HUES64 (cell line): ENCODE measurements at regions not wholly inside any gene's neighbourhood (a gene's known extent, or its start where the extent isn't known, plus 50 kb on each side); places are given as distances from the start of the nearest gene placed in this dataset.

Experiments used
- H3K27ac ChIP-seq: 2 replicates; pipeline ENCODE4 v1.7.0; 2013; ENCODE audit warnings: low read depth, low read length, inconsistent platforms
- H3K27me3 ChIP-seq: 2 replicates; pipeline ENCODE4 v1.6.1; 2013; ENCODE audit warnings: mild to moderate bottlenecking, low read length; ENCODE audit not compliant: insufficient read depth
- H3K36me3 ChIP-seq: 2 replicates; pipeline ENCODE4 v1.6.1; 2013; ENCODE audit warnings: mild to moderate bottlenecking, low read length; ENCODE audit not compliant: insufficient read depth
- H3K4me1 ChIP-seq: 2 replicates; pipeline ENCODE4 v1.6.1; 2013; ENCODE audit warnings: mild to moderate bottlenecking, low read length, moderate library complexity; ENCODE audit not compliant: insufficient read depth
- H3K4me3 ChIP-seq: 2 replicates; pipeline ENCODE4 v1.5.1; 2013; ENCODE audit warnings: mild to moderate bottlenecking, low read length, moderate library complexity
- H3K9ac ChIP-seq: 2 replicates; pipeline ENCODE4 v1.6.1; 2013; ENCODE audit warnings: mild to moderate bottlenecking, low read depth, low read length
- H3K9me3 ChIP-seq: 2 replicates; pipeline ENCODE4 v1.6.1; 2013; ENCODE audit warnings: low read depth, low read length; ENCODE audit not compliant: insufficient read depth
- WGBS: fragments of 150-250, 120-280 bp; methylation state at CpG from one replicate; pipeline ENCODE4 v1.1.7; 2013; ENCODE audit warnings: missing lambda C conversion rate; 5-methylcytosine and 5-hydroxymethylcytosine counted together

- no peak overlapping the region for H3K4me3 ChIP-seq
- no peaks in the 10 kb centered on the region for H3K36me3 ChIP-seq
- H3K4me1 ChIP-seq: peaks cover 12% of the 10 kb centered on the region
- H3K27me3 ChIP-seq: no peaks in the 10 kb centered on the region
- H3K27ac ChIP-seq: no peak overlapping the region
- 90% methylated on average over 9 of the region's 11 CpGs for WGBS
- no peaks in the 10 kb centered on the region for H3K9me3 ChIP-seq
- no peak overlapping the region for H3K9ac ChIP-seq
Observed at GRCh38 chr16:86664522-86665318, 86.4 kb downstream of the FOXL1 start.

DNA sequence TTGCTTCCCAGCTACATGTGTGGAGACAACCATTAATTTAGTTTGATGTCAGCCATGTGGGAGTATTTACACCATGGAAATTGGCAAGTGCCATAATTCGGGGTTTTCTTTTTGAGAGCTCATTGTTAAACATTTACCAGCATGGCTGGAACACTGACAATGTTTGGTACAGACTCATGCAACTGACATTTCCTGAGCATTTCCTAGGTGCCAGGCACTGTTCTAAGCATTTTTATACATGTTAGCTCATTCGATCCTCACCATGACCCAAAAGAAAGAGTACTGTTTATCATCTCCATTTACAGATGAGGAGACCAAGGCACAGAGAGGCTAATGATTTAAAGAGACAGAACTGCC, 86.9 kb downstream of the FOXL1 start:
- no peaks in the 10 kb centered on the region for H3K27me3 ChIP-seq
- no peaks in the 10 kb centered on the region for H3K9me3 ChIP-seq
- 72% methylated on average over 2 of the region's 2 CpGs for WGBS
- H3K4me3 ChIP-seq: no peak overlapping the region
- no peaks in the 10 kb centered on the region for H3K36me3 ChIP-seq
- peaks cover 18% of the 10 kb centered on the region for H3K4me1 ChIP-seq
- H3K9ac ChIP-seq: no peak overlapping the region
- no peak overlapping the region for H3K27ac ChIP-seq

GRCh38 chr16:86665929-86666328, 87.6 kb downstream of the FOXL1 start:
- no peak overlapping the region for H3K4me3 ChIP-seq
- WGBS: 97% methylated on average over 3 of the region's 3 CpGs
- no peaks in the 10 kb centered on the region for H3K27me3 ChIP-seq
- H3K9ac ChIP-seq: no peak overlapping the region
- H3K36me3 ChIP-seq: no peaks in the 10 kb centered on the region
- H3K4me1 ChIP-seq: peaks cover 20% of the 10 kb centered on the region
- no peak overlapping the region for H3K27ac ChIP-seq
- H3K9me3 ChIP-seq: no peaks in the 10 kb centered on the region

GRCh38 chr16:86667035-86667434, 88.7 kb downstream of the FOXL1 start:
- Histone ChIP-seq H3K27ac (no peak overlapping the region), H3K27me3 (no peaks in the 10 kb centered on the region), H3K4me1 (peaks cover 20% of the 10 kb centered on the region)

GRCh38 chr16:86668136-86668910, 90.0 kb downstream of the FOXL1 start:
- Histone ChIP-seq H3K27ac (no peak overlapping the region; the same call in 1 of the 2 replicates), H3K4me3 (no peak overlapping the region), H3K9me3 (no peaks in the 10 kb centered on the region), H3K4me1 (peaks cover 20% of the 10 kb centered on the region), H3K36me3 (no peaks in the 10 kb centered on the region), H3K9ac (no peak overlapping the region), H3K27me3 (no peaks in the 10 kb centered on the region)
- WGBS: 56% methylated on average over 8 of the region's 8 CpGs

More at GRCh38 chr16:86667035-86667434, 88.7 kb downstream of the FOXL1 start:
- Histone ChIP-seq H3K9me3 (no peaks in the 10 kb centered on the region), H3K36me3 (no peaks in the 10 kb centered on the region), H3K4me3 (no peak overlapping the region), H3K9ac (no peak overlapping the region)
- WGBS: 86% methylated on average over 2 of the region's 3 CpGs

- H3K27ac ChIP-seq: no peak overlapping the region
- H3K36me3 ChIP-seq: no peaks in the 10 kb centered on the region
- H3K9ac ChIP-seq: no peak overlapping the region
Observed at GRCh38 chr16:86669285-86669805, 91.0 kb downstream of the FOXL1 start.

GRCh38 chr16:86669937-86670749, 91.8 kb downstream of the FOXL1 start:
- WGBS: 78% methylated on average over 27 of the region's 30 CpGs
- Histone ChIP-seq H3K27me3 (no peaks in the 10 kb centered on the region; the same call in 1 of the 2 replicates), H3K4me1 (peaks cover 20% of the 10 kb centered on the region), H3K9ac (no peak overlapping the region), H3K4me3 (no peak overlapping the region), H3K27ac (no peak overlapping the region), H3K9me3 (no peaks in the 10 kb centered on the region), H3K36me3 (no peaks in the 10 kb centered on the region)

More at GRCh38 chr16:86669285-86669805, 91.0 kb downstream of the FOXL1 start:
- Histone ChIP-seq H3K9me3 (no peaks in the 10 kb centered on the region), H3K4me1 (peaks cover 20% of the 10 kb centered on the region), H3K4me3 (no peak overlapping the region), H3K27me3 (no peaks in the 10 kb centered on the region)
- WGBS: 77% methylated on average over 10 of the region's 10 CpGs

DNA sequence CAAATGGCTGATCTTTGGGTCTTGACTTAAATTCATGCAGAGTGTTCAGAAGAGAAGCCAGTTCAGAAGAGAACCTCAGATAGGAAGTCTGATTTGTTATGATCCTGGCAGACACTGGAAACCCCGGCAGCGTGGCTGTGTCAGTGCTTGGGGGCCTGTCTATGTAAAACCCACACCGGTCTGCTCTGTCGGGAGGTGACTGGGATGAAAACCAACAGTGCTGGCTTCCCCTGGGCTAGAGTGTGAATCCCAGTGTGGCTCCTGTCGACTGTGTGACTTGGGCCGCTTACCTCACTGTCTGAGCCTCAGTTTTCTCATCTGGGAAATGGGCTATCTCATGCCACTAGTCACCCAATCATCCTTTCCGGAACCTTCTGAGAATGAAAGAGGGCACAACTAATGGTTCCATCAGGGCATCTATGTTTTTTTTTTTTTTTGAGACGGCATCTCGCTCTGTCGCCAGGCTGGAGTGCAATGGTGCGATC, 92.4 kb downstream of the FOXL1 start:
- H3K36me3 ChIP-seq: no peaks in the 10 kb centered on the region
- no peak overlapping the region for H3K4me3 ChIP-seq
- H3K27ac ChIP-seq: no peak overlapping the region
- no peaks in the 10 kb centered on the region for H3K9me3 ChIP-seq
- WGBS: 93% methylated on average over 11 of the region's 11 CpGs
- peaks cover 20% of the 10 kb centered on the region for H3K4me1 ChIP-seq
- H3K9ac ChIP-seq: no peak overlapping the region
- no peaks in the 10 kb centered on the region; the same call in 1 of the 2 replicates for H3K27me3 ChIP-seq

DNA sequence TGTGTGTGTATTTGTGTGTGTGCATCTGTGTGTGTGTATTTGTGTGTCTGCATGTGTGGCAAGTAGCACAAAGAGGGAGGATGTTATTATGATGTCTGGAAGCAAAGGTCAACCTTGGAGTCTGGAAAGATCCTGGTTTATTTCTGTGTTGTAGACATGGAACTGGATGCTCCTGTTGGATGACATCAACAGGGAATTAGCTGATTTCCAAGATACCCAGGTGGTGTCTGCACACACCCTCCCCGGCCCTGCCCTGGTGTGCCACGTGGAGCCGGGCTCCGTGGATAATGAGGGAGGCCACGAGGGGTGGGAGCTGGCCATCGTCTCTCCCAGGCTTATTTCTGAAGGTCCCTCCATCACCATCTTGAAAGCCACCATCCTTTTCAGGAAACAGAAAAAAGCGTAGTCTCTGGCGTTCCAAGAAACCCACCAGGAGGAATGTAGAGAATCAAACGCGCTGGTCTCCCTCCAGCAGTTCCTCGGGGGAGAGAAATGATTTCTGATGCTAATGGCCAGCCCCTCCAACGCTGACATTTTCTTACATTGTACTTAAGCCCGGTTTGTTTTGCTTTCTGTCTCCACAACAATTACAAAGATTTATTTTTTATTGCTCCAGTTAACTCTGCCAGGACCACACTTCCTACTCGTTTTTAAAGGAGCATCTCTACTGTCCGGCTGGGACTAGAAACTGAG, 93.3 kb downstream of the FOXL1 start:
- Histone ChIP-seq H3K36me3 (no peaks in the 10 kb centered on the region), H3K27me3 (no peaks in the 10 kb centered on the region; the same call in 1 of the 2 replicates), H3K4me3 (no peak overlapping the region), H3K9ac (no peak overlapping the region), H3K9me3 (no peaks in the 10 kb centered on the region), H3K27ac (no peak overlapping the region), H3K4me1 (peaks cover 20% of the 10 kb centered on the region)
- WGBS: 82% methylated on average over 15 of the region's 15 CpGs

- Histone ChIP-seq H3K4me1 (peaks cover 20% of the 10 kb centered on the region), H3K27me3 (no peaks in the 10 kb centered on the region; the same call in 1 of the 2 replicates), H3K36me3 (no peaks in the 10 kb centered on the region), H3K9ac (no peak overlapping the region), H3K27ac (no peak overlapping the region), H3K9me3 (no peaks in the 10 kb centered on the region), H3K4me3 (no peak overlapping the region)
- WGBS: 79% methylated on average over 17 of the region's 17 CpGs
Observed at GRCh38 chr16:86672179-86672863, 94.0 kb downstream of the FOXL1 start.
